ENCODE measurements at regions not wholly inside any gene's neighbourhood (a gene's known extent, or its start where the extent isn't known, plus 50 kb on each side); places are given as distances from the start of the nearest gene placed in this dataset.
"Not testable (repeated sequence)": the region's sequence is repeated elsewhere in the genome, so short reads cannot be mapped to it uniquely, and the experiment has no call there.

GRCh38 chr17:30625380-30625779 is 148.2 kb downstream of the GOSR1 start:
- H3K27me3 Mint-ChIP-seq (ENCODE audit: low read depth in 3 of 3); H3K4me3 Mint-ChIP-seq: not testable (repeated sequence)
- 100% methylated on average over 4 of the region's 18 CpGs for WGBS (ENCODE audit: insufficient coverage)

GRCh38 chr17:30624180-30624579 is 147.0 kb downstream of the GOSR1 start:
- H2AFZ ChIP-seq (ENCODE audit: insufficient read depth, low read depth, low read length, poor library complexity, severe bottlenecking); H3K27me3 ChIP-seq (ENCODE audit: control insufficient read depth in 2 of 2, insufficient read depth in 2 of 2, low read length in 2 of 2); H3K4me3 Mint-ChIP-seq; H3K27me3 Mint-ChIP-seq (ENCODE audit: low read depth in 3 of 3); H3K79me2 ChIP-seq (ENCODE audit: insufficient read depth, low read length); H3K27ac ChIP-seq (ENCODE audit: low read depth in 1 of 2, low read length in 2 of 2); H3K4me1 ChIP-seq (ENCODE audit: control insufficient read depth in 1 of 2, insufficient read depth in 2 of 2, low read length in 2 of 2); H4K20me1 ChIP-seq (ENCODE audit: insufficient read depth, low read length); H3K9me3 ChIP-seq (replicated peaks in 1 of 2; ENCODE audit: control insufficient read depth in 1 of 2, insufficient read depth in 1 of 2, low read length in 2 of 2); H3K4me2 ChIP-seq (replicated peaks; ENCODE audit: extremely low read depth, low read length, poor library complexity, severe bottlenecking); intact Hi-C loops (cut with micrococcal nuclease); H3K9me3 Mint-ChIP-seq; H3K9ac ChIP-seq (ENCODE audit: insufficient read depth, low read length, poor library complexity, severe bottlenecking); H3K4me3 ChIP-seq (replicated peaks in 1 of 3; ENCODE audit: low read depth in 2 of 3, low read length in 3 of 3); DNase-seq; H3K4me1 Mint-ChIP-seq: not testable (repeated sequence)
- peaks cover 18 to 30% of the 10 kb centered on the region in 2 donors for H3K36me3 Mint-ChIP-seq
- WGBS (ENCODE audit: insufficient coverage), result over 99% methylated on average over 16 of the region's 16 CpGs
- H3K27ac Mint-ChIP-seq, result peak overlapping the region in 1 of 7 donors; percentile 33
- peaks cover 13 to 15% of the 10 kb centered on the region in 2 donors for H3K36me3 ChIP-seq (replicated peaks in 1 of 2; ENCODE audit: control insufficient read depth in 1 of 2, insufficient read depth in 2 of 2, low read length in 2 of 2)

More at GRCh38 chr17:30625380-30625779, 148.2 kb downstream of the GOSR1 start:
- H2AFZ ChIP-seq (ENCODE audit: insufficient read depth, low read depth, low read length, poor library complexity, severe bottlenecking); H4K20me1 ChIP-seq (ENCODE audit: insufficient read depth, low read length); DNase-seq; H3K9me3 Mint-ChIP-seq; H3K27ac ChIP-seq (ENCODE audit: low read depth in 1 of 2, low read length in 2 of 2); H3K4me2 ChIP-seq (replicated peaks; ENCODE audit: extremely low read depth, low read length, poor library complexity, severe bottlenecking); H3K9me3 ChIP-seq (replicated peaks in 1 of 2; ENCODE audit: control insufficient read depth in 1 of 2, insufficient read depth in 1 of 2, low read length in 2 of 2); H3K79me2 ChIP-seq (ENCODE audit: insufficient read depth, low read length); intact Hi-C loops (cut with micrococcal nuclease); H3K27me3 ChIP-seq (ENCODE audit: control insufficient read depth in 2 of 2, insufficient read depth in 2 of 2, low read length in 2 of 2); H3K4me1 ChIP-seq (ENCODE audit: control insufficient read depth in 1 of 2, insufficient read depth in 2 of 2, low read length in 2 of 2); H3K9ac ChIP-seq (ENCODE audit: insufficient read depth, low read length, poor library complexity, severe bottlenecking); H3K4me3 ChIP-seq (replicated peaks in 1 of 3; ENCODE audit: low read depth in 2 of 3, low read length in 3 of 3); H3K4me1 Mint-ChIP-seq: not testable (repeated sequence)
- Mint-ChIP-seq H3K36me3 (peaks cover 18 to 30% of the 10 kb centered on the region in 2 donors), H3K27ac (peak overlapping the region in 1 of 7 donors; percentile 36)
- H3K36me3 ChIP-seq (replicated peaks in 1 of 2; ENCODE audit: control insufficient read depth in 1 of 2, insufficient read depth in 2 of 2, low read length in 2 of 2), result peaks cover 13 to 15% of the 10 kb centered on the region in 2 donors

GRCh38 chr17:30609682-30610081 is 132.5 kb downstream of the GOSR1 start:
- H3K9ac ChIP-seq (ENCODE audit: insufficient read depth, low read length, poor library complexity, severe bottlenecking); H2AFZ ChIP-seq (ENCODE audit: insufficient read depth, low read depth, low read length, poor library complexity, severe bottlenecking); H3K4me1 Mint-ChIP-seq; H3K27ac ChIP-seq (ENCODE audit: low read depth in 1 of 2, low read length in 2 of 2); H3K4me1 ChIP-seq (ENCODE audit: control insufficient read depth in 1 of 2, insufficient read depth in 2 of 2, low read length in 2 of 2); H3K9me3 ChIP-seq (replicated peaks in 1 of 2; ENCODE audit: control insufficient read depth in 1 of 2, insufficient read depth in 1 of 2, low read length in 2 of 2); H3K9me3 Mint-ChIP-seq; H3K4me2 ChIP-seq (replicated peaks; ENCODE audit: extremely low read depth, low read length, poor library complexity, severe bottlenecking); intact Hi-C loops (cut with micrococcal nuclease); H3K4me3 Mint-ChIP-seq; DNase-seq; H3K27ac Mint-ChIP-seq; H3K27me3 Mint-ChIP-seq (ENCODE audit: low read depth in 3 of 3); H3K27me3 ChIP-seq (ENCODE audit: control insufficient read depth in 2 of 2, insufficient read depth in 2 of 2, low read length in 2 of 2); H4K20me1 ChIP-seq (ENCODE audit: insufficient read depth, low read length); H3K4me3 ChIP-seq (replicated peaks in 1 of 3; ENCODE audit: low read depth in 2 of 3, low read length in 3 of 3): not testable (repeated sequence)
- peaks cover 15 to 19% of the 10 kb centered on the region in 2 donors for H3K36me3 Mint-ChIP-seq
- peaks cover 26% of the 10 kb centered on the region for H3K79me2 ChIP-seq (ENCODE audit: insufficient read depth, low read length)
- WGBS (ENCODE audit: insufficient coverage), result no CpG with 5 or more reads among the region's 3 CpGs
- H3K36me3 ChIP-seq (replicated peaks in 1 of 2; ENCODE audit: control insufficient read depth in 1 of 2, insufficient read depth in 2 of 2, low read length in 2 of 2), result peaks cover 0 to 12% of the 10 kb centered on the region in 2 donors
